ENCODE measurements at regions not wholly inside any gene's neighbourhood (a gene's known extent, or its start where the extent isn't known, plus 50 kb on each side); places are given as distances from the start of the nearest gene placed in this dataset.
A peak's percentile ranks its signal among the peaks of the same experiment; 100 is the strongest.

- no peak for DNase-seq
Measured at GRCh38 chr7:118580743-118581382, 356.4 kb downstream of the ANKRD7 start.

- no peak for DNase-seq
Measured at GRCh38 chr7:118583641-118584040, 359.1 kb downstream of the ANKRD7 start.

- DNase-seq = no peak
Measured at GRCh38 chr7:118586248-118586647, 361.7 kb downstream of the ANKRD7 start.

- peak; percentile 31 for DNase-seq
Measured at GRCh38 chr7:118590107-118590506, 365.6 kb downstream of the ANKRD7 start.

DNA sequence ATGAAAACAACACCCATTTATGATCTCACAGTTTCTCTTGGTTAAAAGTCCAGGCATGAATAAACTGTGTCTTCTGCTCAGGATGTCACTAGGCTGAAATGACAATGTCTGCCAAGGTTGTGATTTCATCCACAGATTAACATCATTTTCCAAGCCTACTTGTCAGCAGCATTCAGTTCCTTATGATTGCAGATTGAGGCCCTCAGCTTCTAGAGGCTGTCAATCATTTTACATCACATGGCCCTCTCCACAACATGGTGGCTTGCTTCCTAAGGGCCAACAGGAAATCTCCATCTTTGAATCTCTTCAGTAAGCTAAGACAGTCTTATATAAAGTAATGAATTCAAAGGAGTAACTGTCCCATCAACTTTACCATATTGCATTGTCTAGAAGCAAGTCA is 377.6 kb downstream of the ANKRD7 start:
- DNase-seq = no peak

DNA sequence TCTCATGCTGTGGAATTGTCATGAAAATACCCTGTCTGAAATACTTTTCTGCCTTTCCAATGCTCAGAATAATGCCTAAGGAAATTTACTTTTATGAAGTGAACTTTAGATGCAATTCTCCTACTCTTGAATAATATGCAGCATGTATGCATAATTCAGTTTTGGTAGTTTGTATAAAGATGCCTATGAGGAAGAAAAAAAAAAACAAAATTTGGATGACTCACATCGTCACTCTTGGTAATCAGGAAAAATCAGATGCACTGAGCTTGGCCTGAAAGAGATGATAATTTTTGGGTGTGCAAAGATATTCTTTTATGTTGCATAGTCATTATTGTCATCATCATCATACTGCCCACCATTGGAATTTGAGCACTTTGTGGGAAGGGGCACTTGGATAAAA is 382.1 kb downstream of the ANKRD7 start:
- DNase-seq = no peak

DNA sequence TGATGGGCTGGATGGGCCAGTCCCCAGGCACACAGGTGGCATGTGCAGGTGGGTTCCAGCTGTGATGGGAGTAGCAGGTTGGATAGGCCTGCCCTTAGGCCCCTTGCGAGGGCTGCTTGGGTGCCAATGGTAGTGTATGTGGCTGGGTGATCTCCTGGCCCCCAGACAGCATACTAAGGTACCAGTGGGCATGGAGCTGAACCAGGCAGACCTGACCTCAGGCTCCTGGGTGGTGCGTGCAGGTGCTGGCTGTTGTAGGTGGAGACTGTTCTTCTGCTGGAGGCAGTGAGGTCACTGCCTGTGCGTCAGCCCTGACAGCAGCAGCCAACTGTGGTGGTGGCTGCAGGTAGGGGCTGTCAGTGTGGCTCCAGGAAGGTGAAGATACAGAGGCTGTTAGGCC is 384.7 kb downstream of the ANKRD7 start:
- no peak for DNase-seq

DNA sequence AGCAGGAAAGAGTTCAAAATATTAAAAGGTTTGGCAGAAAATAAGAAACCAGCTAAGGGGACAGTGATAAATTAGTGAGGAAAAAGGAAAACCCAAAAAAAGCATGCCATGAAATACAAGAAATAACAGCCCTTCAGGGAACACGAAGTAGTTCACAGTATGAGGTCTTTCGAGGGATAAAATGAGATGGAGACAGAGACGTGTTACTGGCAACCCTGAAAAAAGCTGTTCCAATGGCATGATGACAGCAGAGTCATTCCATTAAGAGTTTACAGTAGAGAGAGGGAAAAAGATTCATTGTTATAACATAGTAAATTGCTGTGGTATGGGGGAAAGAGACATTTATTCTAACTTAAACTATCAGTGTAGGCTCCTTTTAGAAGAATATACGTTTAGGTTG is 391.2 kb downstream of the ANKRD7 start:
- no peak for DNase-seq

- no peak for DNase-seq
Measured at GRCh38 chr7:118621810-118622360, 397.4 kb downstream of the ANKRD7 start.

DNA sequence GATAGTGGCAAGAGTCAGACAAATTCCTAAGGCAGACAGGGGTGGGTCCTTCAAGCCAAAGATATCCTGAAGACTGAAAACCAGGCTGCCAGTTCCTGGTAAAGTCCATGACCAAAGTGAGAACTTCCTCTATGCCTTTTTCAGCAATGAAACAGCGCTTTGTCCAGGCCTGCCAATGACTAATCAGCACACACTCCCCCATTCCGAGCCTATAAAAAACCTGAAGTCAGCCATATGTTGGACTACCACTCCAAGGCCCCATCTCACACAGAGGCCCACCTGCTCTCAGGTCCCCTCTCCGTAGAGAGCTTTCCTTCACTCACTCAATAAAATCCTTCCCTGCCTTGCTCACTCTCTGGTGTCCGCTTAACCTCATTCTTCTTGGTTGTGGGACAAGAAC is 402.2 kb downstream of the ANKRD7 start:
- DNase-seq = no peak

- no peak for DNase-seq
Measured at GRCh38 chr7:118627467-118627866, 403.0 kb downstream of the ANKRD7 start.

DNA sequence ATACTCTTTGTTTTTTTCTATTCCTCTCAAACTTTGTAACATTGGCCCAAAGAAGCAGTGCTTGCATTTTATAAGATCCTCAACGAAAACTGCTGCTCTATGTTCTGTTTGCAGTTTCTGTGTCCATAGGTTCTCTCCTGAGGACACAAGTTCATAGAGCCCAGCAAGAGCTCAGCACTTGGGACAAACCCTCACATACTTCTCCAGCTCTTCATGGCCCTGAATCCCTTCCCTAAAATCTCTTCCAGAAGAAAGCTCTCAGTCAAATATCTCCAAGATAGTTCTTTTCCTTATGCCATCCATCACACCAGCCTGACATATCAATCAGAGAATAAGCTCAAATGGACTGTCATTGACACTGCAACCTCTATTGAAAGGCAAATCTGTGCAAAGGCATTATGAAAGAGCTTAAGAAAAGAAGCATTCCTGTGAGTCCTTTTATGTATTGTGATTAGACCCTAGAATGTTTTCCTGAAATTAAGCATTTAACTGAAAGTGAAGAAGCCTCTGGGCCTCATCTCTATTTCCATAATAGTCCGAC is 405.5 kb downstream of the ANKRD7 start:
- DNase-seq = no peak

GRCh38 chr7:118642396-118642795 is 417.9 kb downstream of the ANKRD7 start:
- DNase-seq = no peak

GRCh38 chr7:118644346-118644745 is 419.8 kb downstream of the ANKRD7 start:
- DNase-seq = no peak

- peak; percentile 35 for DNase-seq
Measured at GRCh38 chr7:118648002-118648401, 423.5 kb downstream of the ANKRD7 start.

DNA sequence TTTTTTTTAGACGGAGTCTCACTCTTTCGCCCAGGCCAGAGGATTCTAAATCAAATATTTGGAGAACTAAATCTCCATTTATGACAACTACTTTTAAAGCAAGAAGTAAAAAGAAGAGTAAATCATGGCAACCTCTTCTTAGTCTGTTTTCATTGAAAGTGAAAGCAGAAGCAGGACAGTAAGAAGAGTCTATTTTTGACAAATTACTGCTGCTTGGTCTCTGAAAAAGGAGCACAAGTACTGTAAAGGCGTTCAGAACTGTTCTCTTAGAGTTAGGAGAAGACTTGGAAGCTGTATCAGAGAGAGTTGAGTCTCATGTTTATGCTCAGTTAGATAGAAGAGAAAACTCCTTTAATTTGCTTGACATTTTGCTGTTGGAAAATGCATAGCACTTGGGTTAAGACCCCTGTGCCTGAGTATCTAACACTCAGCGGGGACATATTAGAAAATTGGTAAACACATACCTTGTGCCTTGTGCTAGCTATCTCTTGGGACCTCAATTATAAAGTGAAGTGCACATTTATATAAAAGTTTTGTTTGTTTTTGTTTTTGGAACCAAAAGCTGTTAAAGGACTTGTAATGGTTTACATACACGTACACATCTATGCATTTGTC is 433.0 kb downstream of the ANKRD7 start:
- peak; percentile 51 for DNase-seq

DNA sequence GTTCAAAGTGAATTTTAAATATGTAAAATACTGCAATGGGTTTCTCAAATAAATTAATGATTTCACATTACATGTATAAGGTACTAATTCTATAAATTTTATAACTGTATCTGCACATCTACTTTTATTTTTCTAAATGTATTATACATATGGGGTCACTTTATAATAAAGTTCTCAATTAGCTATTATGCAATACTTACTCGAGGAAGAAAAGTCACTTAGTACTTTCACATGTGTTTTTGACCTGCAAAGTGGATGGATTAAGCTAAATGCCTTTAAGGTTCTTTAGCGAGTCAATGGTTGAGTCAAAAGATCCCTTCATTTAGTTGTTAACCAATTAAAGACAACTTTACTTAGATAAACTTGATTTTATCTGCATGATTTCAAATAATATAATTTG is 437.8 kb downstream of the ANKRD7 start:
- no peak for DNase-seq

DNA sequence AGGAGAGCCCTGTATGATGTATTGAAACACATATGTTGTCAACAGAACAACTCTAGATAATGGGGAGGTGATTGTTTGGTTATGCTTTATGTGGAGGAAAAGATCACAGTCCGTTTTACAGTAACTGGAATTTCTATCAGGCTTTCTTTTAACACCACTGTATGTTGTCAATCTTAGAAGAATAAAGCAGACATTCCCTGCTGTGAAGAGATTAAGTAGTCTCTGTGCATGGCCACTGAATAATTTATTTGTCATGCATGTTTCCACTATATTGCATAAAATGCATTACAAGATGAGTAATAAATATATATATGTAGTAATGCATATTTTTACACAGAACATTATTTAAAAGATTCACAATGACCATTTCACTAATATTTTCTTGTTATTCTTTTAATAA is 440.0 kb downstream of the ANKRD7 start:
- no peak for DNase-seq

DNA sequence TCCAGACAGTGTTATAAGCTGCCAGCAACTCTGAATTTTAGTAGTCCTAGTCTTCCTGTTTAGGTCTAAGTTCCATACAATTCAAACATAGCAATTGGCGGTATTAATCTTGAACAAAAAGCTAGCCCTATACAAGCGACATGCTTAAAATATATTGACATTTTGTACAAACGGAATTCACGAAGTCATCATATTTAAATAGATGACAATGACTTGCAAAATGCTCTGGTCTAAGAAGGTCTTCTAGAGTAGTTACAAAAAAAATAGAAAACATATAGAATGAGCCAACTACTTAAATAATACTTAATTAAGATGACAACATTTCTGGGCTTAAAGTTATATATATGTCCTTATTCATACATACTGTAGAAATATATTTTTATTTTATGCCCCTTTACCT is 446.6 kb downstream of the ANKRD7 start:
- no peak for DNase-seq

- DNase-seq = no peak
Measured at GRCh38 chr7:118684796-118685195, 460.3 kb downstream of the ANKRD7 start.

DNA sequence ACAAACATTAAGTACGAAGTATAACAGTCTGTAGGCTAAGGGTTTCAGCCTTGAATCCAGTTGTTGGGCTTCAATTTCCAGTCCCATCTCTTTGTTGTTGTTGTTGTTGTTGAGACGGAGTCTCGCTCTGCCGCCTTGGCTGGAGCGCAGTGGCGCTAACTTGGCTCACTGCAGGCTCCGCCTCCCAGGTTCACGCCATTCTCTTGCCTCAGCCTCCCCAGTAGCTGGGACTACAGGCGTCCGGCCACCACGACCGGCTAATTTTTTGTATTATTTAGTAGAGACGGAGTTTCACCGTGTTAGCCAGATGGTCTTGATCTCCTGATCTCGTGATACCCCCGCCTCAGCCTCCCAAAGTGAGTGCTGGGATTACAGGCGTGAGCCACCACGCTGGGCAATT is 464.9 kb downstream of the ANKRD7 start:
- no peak for DNase-seq

GRCh38 chr7:118696879-118697278 is 472.4 kb downstream of the ANKRD7 start:
- no peak for DNase-seq

DNA sequence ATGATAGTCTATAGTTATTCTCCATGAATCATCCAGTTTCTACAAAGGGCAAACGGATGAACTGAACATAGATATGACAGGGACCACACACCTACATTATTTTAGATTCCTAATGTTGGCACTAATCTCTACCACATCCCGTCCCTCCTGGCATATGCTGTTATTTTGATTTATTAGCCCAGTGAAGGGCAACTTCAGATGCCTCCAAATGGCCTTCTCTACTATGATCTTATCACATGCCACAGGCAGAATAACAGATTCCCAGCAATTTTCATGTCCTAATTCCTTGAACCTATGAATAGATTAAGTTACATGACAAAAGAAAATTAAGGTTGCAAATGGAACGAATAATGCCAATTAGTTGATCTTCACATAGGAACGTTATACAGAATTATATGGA is 474.7 kb downstream of the ANKRD7 start:
- no peak for DNase-seq

DNA sequence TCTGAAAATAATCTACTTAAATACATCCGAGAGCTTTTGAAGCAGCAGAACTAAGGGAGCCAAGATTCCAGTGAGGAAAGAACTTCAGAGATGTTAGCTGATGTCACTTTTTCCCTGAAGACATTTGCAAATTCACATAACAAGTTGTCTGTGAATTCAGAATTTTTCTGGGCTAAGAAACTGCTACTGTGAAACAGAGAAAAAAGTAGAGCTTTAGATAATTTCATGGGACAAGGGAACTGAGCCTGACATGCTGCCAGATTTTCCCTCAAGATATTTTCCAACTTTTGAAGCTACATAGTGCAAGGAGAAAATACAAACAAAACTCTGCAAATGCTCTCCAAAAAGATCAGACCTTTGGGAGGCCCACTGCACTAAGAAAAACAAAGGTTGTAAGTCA is 484.2 kb downstream of the ANKRD7 start:
- DNase-seq = no peak

- DNase-seq = no peak
Measured at GRCh38 chr7:118711688-118712087, 487.2 kb downstream of the ANKRD7 start.
